Chondrocyte (in vitro differentiated cells): ENCODE measurements at regions not wholly inside any gene's neighbourhood (a gene's known extent, or its start where the extent isn't known, plus 50 kb on each side); places are given as distances from the start of the nearest gene placed in this dataset.

Source experiments
- DNase-seq: peaks from one replicate; pipeline ENCODE4 v3.0.0; 2021; ENCODE audit warnings: mixed read lengths, low spot score
- H3K27ac Mint-ChIP-seq: one replicate; pipeline ENCODE4 v1.8.0; 2021; ENCODE audit warnings: mild to moderate bottlenecking, moderate library complexity, mixed read lengths; ENCODE audit not compliant: unreplicated experiment
- H3K27me3 Mint-ChIP-seq: 2 replicates; pipeline ENCODE4 v1.8.0; 2021; ENCODE audit warnings: low read depth, mixed read lengths
- H3K36me3 Mint-ChIP-seq: 2 replicates; pipeline ENCODE4 v1.8.0; 2021; ENCODE audit warnings: low read depth, mixed read lengths
- H3K4me1 Mint-ChIP-seq: 2 replicates; pipeline ENCODE4 v1.8.0; 2021; ENCODE audit warnings: low read depth, mild to moderate bottlenecking, mixed read lengths
- H3K4me3 Mint-ChIP-seq: one replicate; pipeline ENCODE4 v1.8.0; 2021; ENCODE audit warnings: mild to moderate bottlenecking, moderate library complexity, mixed read lengths; ENCODE audit not compliant: unreplicated experiment
- H3K9me3 Mint-ChIP-seq: 2 replicates; pipeline ENCODE4 v1.8.0; 2021; ENCODE audit warnings: low read depth, mixed read lengths
- CTCF ChIP-seq: fragments of 200-600 bp; sonication (generic); IDR thresholded peaks from 2 replicates; pipeline ENCODE4 v1.5.0; 2021; ENCODE audit warnings: antibody characterized with exemption, mild to moderate bottlenecking, moderate library complexity

GRCh38 chr5:4129523-4129922 is 533.9 kb downstream of the IRX1 start:
- H3K4me3 Mint-ChIP-seq = no peak overlapping the region

GRCh38 chr5:4130819-4131218 is 535.2 kb downstream of the IRX1 start:
- H3K4me3 Mint-ChIP-seq = no peak overlapping the region
- H3K9me3 Mint-ChIP-seq = peaks cover 22% of the 10 kb centered on the region

More at GRCh38 chr5:4129523-4129922, 533.9 kb downstream of the IRX1 start:
- no peaks in the 10 kb centered on the region for H3K27me3 Mint-ChIP-seq
- DNase-seq = no peak
- no peak for TF ChIP-seq CTCF
- H3K36me3 Mint-ChIP-seq = no peaks in the 10 kb centered on the region
- H3K4me1 Mint-ChIP-seq = no peaks in the 10 kb centered on the region
- H3K9me3 Mint-ChIP-seq = peaks cover 23% of the 10 kb centered on the region
- H3K27ac Mint-ChIP-seq = no peak overlapping the region

GRCh38 chr5:4137781-4138180 is 542.1 kb downstream of the IRX1 start:
- Mint-ChIP-seq H3K36me3 (no peaks in the 10 kb centered on the region), H3K4me1 (no peaks in the 10 kb centered on the region), H3K9me3 (peaks cover 4% of the 10 kb centered on the region), H3K27ac (no peak overlapping the region), H3K27me3 (no peaks in the 10 kb centered on the region), H3K4me3 (no peak overlapping the region)
- no peak for TF ChIP-seq CTCF
- no peak for DNase-seq

More at GRCh38 chr5:4130819-4131218, 535.2 kb downstream of the IRX1 start:
- no peak for DNase-seq
- Mint-ChIP-seq H3K4me1 (no peaks in the 10 kb centered on the region), H3K27me3 (no peaks in the 10 kb centered on the region), H3K27ac (no peak overlapping the region), H3K36me3 (no peaks in the 10 kb centered on the region)
- no peak for TF ChIP-seq CTCF

- Mint-ChIP-seq H3K27ac (no peak overlapping the region), H3K4me1 (no peaks in the 10 kb centered on the region), H3K36me3 (no peaks in the 10 kb centered on the region), H3K9me3 (no peaks in the 10 kb centered on the region), H3K4me3 (no peak overlapping the region), H3K27me3 (no peaks in the 10 kb centered on the region)
- TF ChIP-seq CTCF = no peak
- DNase-seq = no peak
Observed at GRCh38 chr5:4142842-4143241, 547.2 kb downstream of the IRX1 start.

GRCh38 chr5:4144411-4145007 is 548.9 kb downstream of the IRX1 start:
- Mint-ChIP-seq H3K9me3 (no peaks in the 10 kb centered on the region), H3K4me1 (no peaks in the 10 kb centered on the region), H3K27ac (no peak overlapping the region), H3K27me3 (no peaks in the 10 kb centered on the region), H3K4me3 (no peak overlapping the region), H3K36me3 (no peaks in the 10 kb centered on the region)
- DNase-seq = no peak
- no peak for TF ChIP-seq CTCF
